ENCODE measurements at regions not wholly inside any gene's neighbourhood (a gene's known extent, or its start where the extent isn't known, plus 50 kb on each side); places are given as distances from the start of the nearest gene placed in this dataset.

DNA sequence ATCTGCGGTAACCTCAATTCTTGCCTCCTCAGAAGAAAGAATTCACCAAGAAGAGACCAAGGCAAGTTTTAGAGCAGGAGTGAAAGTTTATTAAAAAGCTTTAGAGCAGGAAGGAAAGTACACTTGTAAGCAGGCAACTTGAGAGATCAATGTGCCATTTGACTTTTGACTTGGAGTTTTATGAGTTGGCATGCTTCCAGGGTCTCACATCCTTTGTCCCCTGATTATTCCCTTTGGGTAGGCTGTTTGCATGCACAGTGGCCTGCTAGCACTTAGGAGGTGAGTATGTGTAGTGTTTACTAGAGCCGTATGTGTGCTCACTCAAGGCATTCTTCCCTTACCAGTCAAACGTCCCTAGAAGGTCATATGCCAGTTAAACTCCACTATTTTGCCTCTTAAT lies 111.0 kb upstream of the RAI14 start:
- ATAC-seq (ENCODE audit: low FRiP score) (no peak), DNase-seq (ENCODE audit: low spot score) (no peak)
- TF ChIP-seq CTCF (IDR thresholded peaks at IDR 0.05): no peak

GRCh38 chr5:34545626-34546025 lies 110.5 kb upstream of the RAI14 start:
- DNase-seq (ENCODE audit: low spot score) (no peak), ATAC-seq (ENCODE audit: low FRiP score) (no peak)
- TF ChIP-seq CTCF (IDR thresholded peaks at IDR 0.05): no peak

DNA sequence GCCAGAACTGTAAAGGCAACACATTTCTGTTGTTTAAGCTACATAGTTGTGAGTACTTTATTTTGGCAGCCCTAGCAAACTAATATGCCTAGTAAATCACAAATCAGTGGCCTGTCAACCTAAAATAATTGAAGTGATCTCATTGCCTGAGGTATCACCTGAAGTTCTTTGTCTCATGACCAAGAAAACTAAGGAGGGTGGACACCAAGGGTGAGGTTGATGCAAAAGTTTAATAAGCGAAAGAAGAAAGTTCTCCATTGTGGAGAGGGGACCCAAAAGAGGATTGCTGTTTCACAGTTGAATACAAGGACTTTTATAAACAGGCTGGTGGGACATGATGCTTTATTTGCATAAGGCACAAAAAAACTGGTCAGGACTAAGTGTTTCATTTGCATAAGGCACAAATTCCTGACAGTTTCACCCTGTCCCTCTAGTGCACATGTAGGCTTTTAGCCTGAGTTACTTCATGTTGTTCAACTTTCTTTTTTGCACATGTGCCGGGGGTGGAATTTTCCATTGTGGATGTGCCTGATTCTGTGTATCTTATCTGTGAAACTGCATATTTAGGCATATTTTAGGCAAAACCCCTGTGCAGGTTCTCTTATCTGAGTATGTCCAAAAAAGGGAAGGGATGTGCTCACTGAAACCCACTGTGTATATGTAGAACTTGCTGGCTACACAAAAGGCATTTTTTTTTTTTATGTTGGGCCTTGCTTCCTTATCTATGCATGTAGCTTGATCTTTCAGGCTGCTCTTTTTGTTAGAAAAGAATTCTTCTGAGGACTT lies 108.6 kb upstream of the RAI14 start:
- DNase-seq (ENCODE audit: low spot score): no peak
- TF ChIP-seq CTCF (IDR thresholded peaks at IDR 0.05): no peak
- ATAC-seq (ENCODE audit: low FRiP score): no peak

GRCh38 chr5:34548086-34548403 lies 108.1 kb upstream of the RAI14 start:
- no peak for TF ChIP-seq CTCF (IDR thresholded peaks at IDR 0.05)
- ATAC-seq (ENCODE audit: low FRiP score) (no peak), DNase-seq (ENCODE audit: low spot score) (no peak)

GRCh38 chr5:34550247-34550646 lies 105.9 kb upstream of the RAI14 start:
- TF ChIP-seq CTCF (IDR thresholded peaks at IDR 0.05): no peak
- ATAC-seq (ENCODE audit: low FRiP score): no peak
- DNase-seq (ENCODE audit: low spot score): no peak

DNA sequence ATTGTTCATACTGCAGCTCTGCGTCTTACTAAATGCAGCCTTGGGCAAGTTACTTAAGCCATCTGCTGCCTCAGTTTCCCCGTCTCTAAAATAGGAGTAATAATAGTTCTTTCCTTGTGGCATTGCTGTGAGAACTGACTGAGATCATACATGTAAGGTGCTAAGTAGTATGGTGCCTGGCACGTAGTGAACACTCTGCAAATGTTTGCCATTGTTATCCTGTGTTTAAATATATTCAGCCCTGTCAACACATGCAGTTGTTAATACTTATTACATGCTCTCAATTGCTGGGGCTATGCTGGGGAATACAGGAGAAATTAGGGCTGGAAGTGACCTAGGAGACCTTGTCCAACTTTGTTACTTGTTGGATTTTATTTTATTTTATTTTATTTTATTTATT lies 105.2 kb upstream of the RAI14 start:
- TF ChIP-seq CTCF (IDR thresholded peaks at IDR 0.05): no peak
- ATAC-seq (ENCODE audit: low FRiP score): no peak
- no peak for DNase-seq (ENCODE audit: low spot score)

DNA sequence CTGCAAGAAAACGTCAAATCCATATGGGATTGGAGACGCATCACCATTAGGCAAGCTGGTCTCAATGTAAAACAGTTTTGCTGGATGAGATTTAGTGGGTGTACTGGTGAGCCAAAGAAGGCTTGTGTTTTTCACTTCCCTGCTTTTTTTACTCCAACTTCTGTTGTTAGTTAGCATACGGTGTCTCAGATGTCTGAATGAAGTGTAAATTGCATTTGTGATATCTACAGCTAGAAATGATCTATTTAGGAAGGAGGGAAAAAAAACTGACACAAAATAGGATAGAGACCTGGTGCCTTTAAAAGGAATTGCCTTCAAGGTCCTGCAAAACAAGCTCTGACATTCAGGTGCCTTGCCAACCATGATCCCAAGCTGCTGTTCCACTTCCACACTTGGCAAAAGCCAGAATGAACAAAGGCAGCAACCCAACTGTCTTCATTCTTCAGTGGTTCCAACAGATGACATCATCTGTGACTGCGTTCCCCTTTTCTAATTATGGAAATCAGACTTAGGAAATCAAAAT lies 104.2 kb upstream of the RAI14 start:
- ATAC-seq (ENCODE audit: low FRiP score) (no peak), DNase-seq (ENCODE audit: low spot score) (no peak)
- no peak for TF ChIP-seq CTCF (IDR thresholded peaks at IDR 0.05)
